ENCODE measurements at regions not wholly inside any gene's neighbourhood (a gene's known extent, or its start where the extent isn't known, plus 50 kb on each side); places are given as distances from the start of the nearest gene placed in this dataset.
"Not testable (repeated sequence)": the region's sequence is repeated elsewhere in the genome, so short reads cannot be mapped to it uniquely, and the experiment has no call there.

DNA sequence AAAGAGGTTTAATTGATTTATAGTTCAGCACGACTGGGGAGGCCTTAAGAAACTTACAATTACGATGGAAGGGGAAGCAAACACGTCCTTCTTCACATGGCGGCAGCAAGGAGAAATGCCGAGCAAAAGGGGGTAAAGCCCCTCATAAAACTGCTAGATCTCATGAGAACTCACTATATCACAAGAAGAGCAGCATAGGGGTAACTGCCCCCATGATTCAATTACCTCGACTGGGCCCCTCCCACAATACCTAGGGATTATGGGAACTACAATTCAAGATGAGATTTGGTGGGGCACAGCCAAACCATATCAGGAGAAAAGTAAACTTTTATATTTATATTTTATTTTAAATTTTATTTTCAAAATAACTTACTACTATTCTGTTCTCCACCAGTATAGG lies 272.0 kb downstream of the MYCN start:
- no peak for DNase-seq

DNA sequence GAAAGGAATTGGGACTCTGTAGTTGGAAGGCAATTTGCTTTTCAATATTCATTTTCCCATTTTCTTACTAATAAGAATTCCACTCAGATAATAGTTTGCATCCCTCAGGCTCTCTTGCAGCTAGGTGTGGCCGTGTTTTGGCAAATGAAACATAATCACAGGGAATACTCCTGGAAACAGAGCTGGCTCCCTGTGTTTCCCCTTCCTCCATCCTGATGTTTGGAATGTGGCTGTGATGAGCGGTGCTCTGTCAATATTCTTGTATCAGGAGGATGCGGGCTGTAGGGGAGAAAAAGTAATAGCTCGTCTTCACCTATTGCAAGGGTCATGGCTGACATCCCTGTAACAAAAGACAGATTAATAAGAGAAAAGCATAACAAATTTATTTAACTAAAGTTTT lies 271.0 kb downstream of the MYCN start:
- DNase-seq = no peak

- no peak for DNase-seq
Observed at GRCh38 chr2:16210841-16211240, 270.5 kb downstream of the MYCN start.

GRCh38 chr2:16209799-16210198 lies 269.4 kb downstream of the MYCN start:
- DNase-seq = no peak

GRCh38 chr2:16208921-16209320 lies 268.6 kb downstream of the MYCN start:
- DNase-seq = no peak

DNA sequence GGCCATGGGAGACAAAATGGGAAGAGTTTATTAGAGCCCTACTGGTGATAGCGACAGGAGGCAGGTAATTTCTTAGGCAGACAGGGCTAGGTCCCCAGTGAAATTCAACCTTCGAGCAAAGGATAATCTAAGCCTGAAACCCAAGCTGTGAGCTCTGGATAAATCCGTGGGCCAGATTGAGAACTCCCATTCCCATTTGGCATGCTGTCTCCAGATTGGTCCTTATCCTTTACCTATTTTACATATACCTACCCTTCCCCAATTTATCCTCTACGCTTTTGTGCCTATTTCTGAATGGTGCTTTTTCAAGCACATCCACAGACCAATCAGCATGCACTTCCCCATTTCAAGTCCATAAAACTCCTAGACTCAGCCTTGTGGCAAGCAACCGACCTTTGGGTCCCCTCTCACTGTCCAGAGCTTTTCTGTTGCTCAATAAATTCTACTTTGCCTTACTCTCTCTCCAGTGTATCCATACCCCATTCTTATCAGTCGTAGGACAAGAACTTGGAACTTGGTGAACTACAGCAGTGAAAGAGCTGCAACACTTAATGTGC lies 268.0 kb downstream of the MYCN start:
- no peak for DNase-seq

GRCh38 chr2:16207611-16208010 lies 267.3 kb downstream of the MYCN start:
- DNase-seq = no peak

DNA sequence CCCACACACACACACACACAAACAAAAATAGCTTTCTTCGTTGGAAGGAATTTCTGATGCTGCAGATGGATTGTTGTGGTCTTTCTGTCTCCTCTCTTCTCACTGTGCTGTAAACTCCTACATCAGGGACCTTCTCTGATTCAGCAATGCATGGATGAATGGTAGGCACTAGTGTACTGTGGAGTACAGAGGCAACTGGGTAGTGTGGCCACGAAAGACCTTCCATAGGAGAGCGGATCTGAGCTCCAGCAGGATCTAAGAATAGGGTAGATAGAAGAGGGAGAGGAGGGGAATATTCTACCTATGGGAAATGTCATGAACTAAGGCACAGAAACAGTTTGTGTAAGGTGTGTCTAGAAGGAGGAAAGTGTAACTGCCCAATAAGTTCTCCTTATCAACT lies 266.8 kb downstream of the MYCN start:
- DNase-seq = no peak

DNA sequence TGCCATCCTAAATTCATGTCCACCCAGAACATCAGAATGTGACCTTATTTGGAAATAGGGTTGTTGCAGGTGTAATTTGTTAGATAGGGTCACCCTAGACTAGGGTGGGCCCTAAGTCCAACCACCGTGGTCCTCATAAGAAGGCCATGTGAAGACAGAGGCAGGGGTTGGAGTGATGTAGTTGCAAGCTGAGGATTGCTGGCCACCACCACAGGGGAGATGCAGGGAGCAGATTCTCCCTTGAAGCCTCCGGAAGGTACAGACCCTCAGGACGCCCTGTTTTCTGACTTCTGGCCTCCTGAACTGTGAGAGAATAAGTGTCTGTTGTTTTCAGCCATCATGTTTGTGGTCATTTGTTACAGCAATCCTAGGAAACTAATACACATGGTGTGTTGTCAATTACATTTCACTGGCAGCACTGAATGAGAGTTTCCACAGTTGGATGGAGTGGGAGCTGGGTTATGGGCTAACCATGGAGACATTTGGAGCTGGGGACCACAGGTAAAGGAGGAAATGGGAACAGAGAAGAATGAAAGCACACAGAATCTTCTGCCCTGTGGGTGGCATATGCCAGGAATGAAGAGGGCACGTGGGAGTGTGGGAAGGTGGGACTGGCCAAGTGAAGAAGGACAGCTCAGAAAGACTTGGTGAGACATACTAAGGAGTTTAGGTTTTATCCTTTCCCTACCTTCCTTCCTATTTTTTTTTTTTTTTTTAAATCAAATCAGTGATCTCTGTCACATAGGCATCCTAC lies 266.0 kb downstream of the MYCN start:
- no peak for DNase-seq

DNA sequence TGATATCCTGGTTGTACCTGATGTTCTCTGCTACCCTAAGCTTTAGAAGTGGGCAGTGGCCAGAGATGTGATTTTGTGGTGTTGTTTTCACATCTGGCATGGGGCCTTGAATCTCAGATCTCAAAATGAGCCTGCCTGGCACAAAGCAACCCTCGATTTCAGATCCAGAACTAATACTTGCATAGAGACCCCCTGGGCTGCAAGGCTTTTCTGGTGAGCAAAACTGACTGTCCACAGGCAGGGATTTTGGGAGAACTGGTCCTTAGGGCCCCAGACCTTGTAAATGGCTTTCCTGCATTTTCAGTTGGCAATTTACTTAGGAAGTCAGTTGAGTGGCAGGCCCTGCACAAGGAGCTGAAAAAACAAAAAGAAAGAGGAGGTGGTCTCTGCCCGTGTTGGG lies 265.3 kb downstream of the MYCN start:
- DNase-seq = no peak

DNA sequence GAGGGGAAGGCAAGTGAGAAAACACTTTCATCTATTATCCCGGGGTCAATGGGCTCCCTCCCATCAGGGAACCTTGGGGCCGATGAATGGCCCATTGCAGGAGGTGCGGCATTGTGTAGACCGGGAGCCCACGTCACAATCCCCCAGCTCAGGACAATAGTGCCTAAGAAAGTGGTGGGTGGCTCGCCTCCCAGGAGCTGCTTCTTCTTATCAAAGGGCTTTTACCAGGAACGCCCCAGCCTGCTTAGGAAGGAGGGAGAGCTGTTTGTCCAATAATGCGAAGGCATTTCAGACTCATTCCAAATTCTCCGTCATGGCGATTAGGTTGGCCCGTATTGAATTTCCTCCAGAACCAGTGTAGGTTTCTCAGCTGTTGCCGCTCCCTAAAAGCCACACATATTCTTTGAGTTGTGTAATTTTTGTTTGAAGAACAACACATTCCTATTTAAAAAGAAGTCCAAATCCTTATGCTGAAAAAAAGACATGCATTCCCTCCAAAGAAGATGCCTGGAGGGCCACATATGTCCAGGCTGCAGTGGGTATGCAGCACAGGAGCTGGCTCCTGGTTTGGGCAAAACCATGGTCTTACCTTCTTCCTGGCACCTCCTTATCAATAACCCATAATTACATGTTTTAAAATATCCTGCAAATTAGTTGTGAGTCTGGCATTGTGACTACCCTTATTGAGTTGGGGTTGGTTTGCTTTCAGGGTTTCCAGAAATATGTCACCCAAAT lies 264.7 kb downstream of the MYCN start:
- peak; percentile 32 for DNase-seq

DNA sequence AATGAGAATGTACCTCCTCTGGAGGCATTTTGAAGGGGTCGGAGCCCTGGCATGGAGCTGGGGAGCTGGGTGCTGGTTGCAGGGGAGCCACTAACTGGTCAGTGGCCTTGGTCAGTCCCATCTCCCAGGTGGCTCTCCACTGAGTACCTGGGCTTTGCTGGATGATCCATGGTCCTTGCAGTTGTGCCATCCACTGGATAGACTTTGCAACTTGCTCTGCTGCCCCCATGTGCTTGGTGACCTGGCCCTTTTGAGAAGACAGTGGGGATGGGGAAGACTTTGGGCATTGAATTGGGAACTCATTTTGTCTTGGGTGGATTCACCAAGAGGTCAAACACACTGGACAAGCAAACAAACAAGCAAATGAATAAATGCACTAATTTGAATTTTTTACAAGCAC lies 263.9 kb downstream of the MYCN start:
- DNase-seq = no peak

GRCh38 chr2:16203691-16204090 lies 263.3 kb downstream of the MYCN start:
- no peak for DNase-seq

GRCh38 chr2:16203069-16203468 lies 262.7 kb downstream of the MYCN start:
- no peak for DNase-seq

- DNase-seq = no peak
Observed at GRCh38 chr2:16202266-16203020, 262.1 kb downstream of the MYCN start.

GRCh38 chr2:16201848-16202247 lies 261.5 kb downstream of the MYCN start:
- no peak for DNase-seq

- no peak for DNase-seq
Observed at GRCh38 chr2:16200554-16201193, 260.3 kb downstream of the MYCN start.

DNA sequence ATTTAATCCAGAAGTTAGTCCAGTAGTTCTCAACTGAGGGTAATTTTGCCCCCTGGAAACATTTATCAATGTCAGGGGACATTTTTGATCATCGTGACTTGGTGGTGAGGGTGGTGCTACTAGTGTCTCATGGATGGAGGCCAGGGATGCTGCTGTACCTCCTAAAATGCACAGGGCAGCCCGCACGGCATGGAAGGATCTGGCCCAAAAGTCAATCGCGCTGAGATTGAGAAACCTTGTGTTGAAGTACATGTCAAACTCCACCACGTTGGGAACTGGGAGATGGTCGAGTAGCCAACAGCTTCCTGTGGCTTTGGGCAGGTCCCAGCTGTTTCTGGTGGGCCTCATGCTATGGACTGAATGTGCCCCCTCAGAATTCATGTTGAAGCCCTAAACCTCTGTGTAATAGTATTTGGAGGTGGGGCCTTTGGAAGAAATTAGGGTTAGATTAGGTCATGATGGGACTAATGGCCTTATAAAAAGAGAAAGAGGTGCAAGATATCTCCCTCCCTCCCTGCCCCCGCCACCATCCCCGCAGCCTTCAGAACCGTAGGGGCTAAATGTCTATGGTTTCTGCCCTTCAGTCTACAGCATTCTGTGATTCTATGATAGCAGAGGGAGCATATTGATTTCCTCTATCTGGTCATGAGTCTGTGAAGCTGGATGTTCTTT lies 259.7 kb downstream of the MYCN start:
- DNase-seq = no peak

DNA sequence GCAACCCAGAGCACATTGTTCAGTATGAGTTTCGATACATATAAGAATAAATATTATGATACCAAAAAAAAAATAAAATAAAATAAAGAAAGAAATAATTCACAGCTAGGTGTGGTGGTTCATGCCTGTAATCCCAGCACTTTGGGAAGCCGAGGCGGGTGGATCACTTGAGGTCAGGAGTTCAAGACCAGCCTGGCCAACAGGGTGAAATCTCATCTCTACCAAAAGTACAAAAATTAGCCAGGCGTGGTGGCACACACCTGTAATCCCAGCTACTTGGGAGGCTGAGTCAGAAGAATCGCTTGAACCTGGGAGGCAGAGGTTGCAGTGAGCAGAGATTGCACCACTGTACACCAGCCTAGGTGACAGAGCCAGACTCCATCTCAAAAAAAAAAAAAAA lies 258.9 kb downstream of the MYCN start:
- not testable (repeated sequence) for DNase-seq

- DNase-seq = no peak
Observed at GRCh38 chr2:16198166-16198912, 258.0 kb downstream of the MYCN start.

DNA sequence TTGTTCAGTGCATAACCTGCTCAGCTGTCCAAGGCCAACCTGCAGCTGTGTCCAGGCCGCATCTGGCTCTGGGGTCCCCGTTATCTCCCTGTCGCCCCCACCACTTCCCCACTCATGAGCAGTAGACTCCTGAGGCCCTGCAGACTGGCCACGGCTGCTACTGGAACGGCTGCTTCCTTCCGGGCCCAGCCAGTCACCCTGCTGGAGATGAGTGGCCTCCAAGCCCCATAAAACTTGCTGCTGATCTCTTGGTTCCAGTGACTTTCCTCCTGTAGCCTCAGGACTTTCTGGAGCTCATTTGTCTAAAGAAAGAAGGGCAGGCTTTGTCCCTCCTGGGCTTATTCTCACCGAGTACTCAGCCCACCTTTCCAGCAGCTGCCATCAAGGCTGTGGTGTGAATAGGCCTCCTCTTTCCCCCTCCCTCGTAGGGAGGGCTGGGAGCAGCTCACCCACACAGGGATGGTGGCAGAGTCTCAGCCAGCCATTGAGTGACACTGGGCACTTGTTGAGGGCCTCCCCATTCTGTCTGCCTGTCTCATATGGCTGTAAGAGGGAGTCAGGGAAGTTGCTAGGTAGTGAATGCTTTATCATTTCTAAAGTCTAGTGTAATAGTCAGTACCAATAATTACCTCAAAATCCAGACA lies 257.3 kb downstream of the MYCN start:
- DNase-seq = no peak

All from hindlimb muscle (tissue), 1 donor.